RWPE1 (cell line): ENCODE measurements at regions not wholly inside any gene's neighbourhood (a gene's known extent, or its start where the extent isn't known, plus 50 kb on each side); places are given as distances from the start of the nearest gene placed in this dataset.
A peak's percentile ranks its signal among the peaks of the same experiment; 100 is the strongest.
"Not testable (repeated sequence)": the region's sequence is repeated elsewhere in the genome, so short reads cannot be mapped to it uniquely, and the experiment has no call there.

Experiments used
- CTCF ChIA-PET: fragments of 350-600 bp; sonication (Branson Sonifier 250); formaldehyde crosslinking; extraction: SDS; loops from one replicate; lab custom pipeline; 2021; lab: Yijun Ruan, JAX
- POLR2A ChIA-PET: fragments of 400-600 bp; formaldehyde crosslinking; extraction: SDS; loops from one replicate; lab custom pipeline; 2020; ENCODE audit warnings: antibody characterized with exemption; ENCODE audit not compliant: low non-redundant PET; lab: Yijun Ruan, JAX
- DNase-seq: peaks from one replicate; pipeline ENCODE4 v3.0.0; 2012; ENCODE audit warnings: low spot score
- H3K27ac ChIP-seq: fragments of 450-650 bp; 2 replicates; pipeline ENCODE4 v1.5.1; 2017
- TF ChIP-seq, protein P1 (sequence below): fragments of 450-650 bp; conservative IDR thresholded peaks from 2 replicates; pipeline ENCODE4 v1.5.1; 2017; ENCODE audit warnings: low read depth, mild to moderate bottlenecking

DNA sequence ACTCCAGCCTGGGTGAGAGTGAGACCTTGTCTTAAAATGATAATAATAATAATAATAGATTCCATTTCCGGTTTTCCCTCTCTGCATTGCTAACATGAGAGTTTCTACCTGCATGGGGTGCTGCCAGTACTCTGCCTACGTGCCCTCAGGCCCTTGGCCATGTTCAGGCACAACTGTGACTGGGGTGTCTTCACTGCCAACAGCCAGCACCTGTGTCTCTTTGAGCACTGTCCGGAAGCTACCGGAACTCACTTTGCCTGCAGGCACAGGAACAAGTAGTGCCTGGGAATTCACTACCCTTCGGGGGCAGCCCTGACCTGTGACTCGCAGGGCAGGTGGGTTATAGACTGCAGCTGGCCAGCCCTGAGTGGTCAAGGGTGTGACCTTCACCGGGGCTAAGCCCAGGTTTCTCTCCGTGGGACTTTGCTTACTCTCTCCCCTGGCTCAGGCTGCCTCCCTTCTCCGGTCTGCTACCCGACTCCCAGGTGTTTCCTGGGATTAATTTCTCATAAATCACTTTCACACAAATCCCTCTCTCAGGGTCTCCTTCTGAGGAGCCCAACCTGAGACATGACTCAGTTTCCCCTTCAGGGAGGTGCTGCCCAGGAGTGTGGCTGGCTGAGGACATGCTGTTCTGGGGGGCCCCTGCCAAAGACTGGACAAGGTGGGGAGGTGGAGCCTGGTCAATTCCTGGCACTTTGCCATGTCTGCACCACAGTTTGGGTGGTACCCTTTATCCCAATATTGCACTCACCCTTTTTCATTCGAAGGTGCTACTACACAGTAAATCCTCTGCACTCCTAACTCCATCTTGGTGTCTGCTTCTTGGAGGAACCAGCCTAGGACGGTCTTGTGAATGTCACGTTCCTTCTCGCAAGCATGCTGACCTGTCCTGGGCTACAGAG is 79.5 kb upstream of the RALGAPA2 start:
- peak overlapping the region; percentile 62 for H3K27ac ChIP-seq
- DNase-seq: no peak
- POLR2A ChIA-PET: no interaction called here
- CTCF ChIA-PET: interaction anchor here (0.6 kb wide), 1 partner anchor 135 kb away, joined by 3 read pairs; no protein-coding TSS in a partner anchor
- TF ChIP-seq, protein P1, sequence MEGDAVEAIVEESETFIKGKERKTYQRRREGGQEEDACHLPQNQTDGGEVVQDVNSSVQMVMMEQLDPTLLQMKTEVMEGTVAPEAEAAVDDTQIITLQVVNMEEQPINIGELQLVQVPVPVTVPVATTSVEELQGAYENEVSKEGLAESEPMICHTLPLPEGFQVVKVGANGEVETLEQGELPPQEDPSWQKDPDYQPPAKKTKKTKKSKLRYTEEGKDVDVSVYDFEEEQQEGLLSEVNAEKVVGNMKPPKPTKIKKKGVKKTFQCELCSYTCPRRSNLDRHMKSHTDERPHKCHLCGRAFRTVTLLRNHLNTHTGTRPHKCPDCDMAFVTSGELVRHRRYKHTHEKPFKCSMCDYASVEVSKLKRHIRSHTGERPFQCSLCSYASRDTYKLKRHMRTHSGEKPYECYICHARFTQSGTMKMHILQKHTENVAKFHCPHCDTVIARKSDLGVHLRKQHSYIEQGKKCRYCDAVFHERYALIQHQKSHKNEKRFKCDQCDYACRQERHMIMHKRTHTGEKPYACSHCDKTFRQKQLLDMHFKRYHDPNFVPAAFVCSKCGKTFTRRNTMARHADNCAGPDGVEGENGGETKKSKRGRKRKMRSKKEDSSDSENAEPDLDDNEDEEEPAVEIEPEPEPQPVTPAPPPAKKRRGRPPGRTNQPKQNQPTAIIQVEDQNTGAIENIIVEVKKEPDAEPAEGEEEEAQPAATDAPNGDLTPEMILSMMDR: no peak

DNA sequence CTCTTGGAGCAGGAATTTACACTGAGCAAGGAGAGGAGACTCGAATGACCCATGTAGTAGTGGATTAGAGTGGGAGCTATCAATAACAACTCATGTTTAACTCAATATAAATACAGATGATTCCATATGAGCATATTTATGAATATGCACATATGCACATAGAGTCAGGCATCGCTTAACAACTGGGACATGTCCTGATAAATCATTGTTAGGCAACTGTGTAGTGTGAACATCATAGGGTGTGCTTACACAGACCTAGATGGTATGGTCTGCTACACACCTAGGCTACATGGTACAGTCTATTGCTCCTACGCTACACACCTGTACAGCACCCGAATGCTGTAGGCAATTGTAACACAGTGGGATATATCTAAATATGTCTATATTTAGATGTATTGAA is 75.9 kb upstream of the RALGAPA2 start:
- ChIA-PET CTCF (no interaction called here), POLR2A (no interaction called here)
- TF ChIP-seq, protein P1: no peak
- no peak for DNase-seq
- H3K27ac ChIP-seq: no peak overlapping the region

DNA sequence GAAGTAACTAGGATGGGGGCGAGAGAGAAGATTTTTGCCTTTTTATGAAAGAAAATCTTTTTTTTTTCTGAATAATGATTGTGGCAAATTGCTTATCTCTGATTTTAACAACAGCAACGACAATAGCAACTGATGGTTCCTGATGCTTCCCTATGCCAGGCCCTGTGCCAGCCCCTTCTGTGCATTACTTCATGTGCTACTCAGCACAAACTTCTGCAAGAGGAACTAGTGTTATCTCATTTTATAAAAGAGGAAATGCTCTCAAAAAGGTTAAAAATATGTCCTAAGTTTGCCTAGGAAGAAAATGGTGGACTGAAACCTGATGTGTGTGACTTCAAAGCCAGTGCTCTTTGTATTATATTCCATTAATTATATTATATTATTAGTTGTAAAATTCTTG is 74.0 kb upstream of the RALGAPA2 start:
- TF ChIP-seq, protein P1: no peak
- CTCF ChIA-PET: no interaction called here
- POLR2A ChIA-PET: no interaction called here
- no peak for DNase-seq
- H3K27ac ChIP-seq: no peak overlapping the region

DNA sequence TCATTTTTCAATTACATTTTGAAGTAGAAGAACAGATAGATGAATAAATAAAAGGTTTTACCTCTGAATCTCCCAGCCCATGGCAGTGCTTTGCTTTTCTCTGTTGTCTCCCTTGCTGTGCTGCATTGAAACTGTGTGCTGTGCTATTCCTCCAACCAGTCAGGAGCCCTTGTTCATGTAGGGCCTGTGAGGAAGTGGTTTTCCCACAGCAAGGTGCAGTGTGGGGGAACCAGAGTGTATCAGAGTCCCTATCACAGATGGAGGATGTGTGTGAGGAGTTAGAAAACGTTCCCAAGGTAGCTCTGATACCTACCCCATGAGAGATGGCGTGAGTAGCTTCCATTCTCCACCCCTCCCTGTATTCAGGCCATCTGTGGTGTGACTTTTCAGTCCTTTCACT is 72.8 kb upstream of the RALGAPA2 start:
- H3K27ac ChIP-seq: no peak overlapping the region
- DNase-seq: no peak
- ChIA-PET POLR2A (no interaction called here), CTCF (no interaction called here)
- TF ChIP-seq, protein P1: no peak

DNA sequence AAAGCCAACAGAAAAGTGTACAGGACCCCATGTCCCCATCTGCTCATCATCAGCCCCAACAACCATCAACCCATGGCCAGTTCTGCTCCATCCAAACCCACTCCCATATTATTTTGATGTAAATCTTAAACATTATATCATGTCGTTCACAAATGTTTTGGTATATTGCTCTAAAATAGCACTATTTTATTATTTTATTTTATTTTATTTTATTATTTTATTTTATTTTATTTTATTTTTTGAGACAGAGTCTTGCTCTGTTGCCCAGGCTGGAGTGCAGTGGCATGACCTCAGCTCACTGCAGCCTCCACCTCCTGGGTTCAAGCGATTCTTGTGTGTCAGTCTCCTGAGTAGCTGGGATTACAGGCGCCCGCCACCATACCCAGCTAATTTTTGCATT is 72.0 kb upstream of the RALGAPA2 start:
- POLR2A ChIA-PET, DNase-seq, CTCF ChIA-PET, H3K27ac ChIP-seq: not testable (repeated sequence)

DNA sequence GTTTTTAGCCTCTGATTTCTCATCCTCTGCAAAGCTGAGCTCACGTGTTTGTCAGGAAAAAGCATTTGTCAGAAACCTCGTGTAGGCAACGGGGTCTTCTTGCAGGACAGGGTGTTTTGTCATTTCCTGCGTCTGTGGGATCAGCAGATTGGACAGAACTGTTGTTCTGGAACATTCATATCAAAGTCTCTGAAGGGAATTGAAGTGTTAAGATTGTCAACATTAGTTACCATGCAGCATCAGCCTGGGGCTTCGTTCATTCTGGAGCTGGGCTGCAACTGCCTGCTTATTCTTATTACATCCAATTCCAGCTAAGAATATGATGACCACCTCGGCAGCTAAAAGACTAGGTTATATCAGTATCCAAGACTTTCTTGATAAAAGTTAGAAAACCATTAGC is 71.0 kb upstream of the RALGAPA2 start:
- POLR2A ChIA-PET: no interaction called here
- TF ChIP-seq, protein P1: no peak
- CTCF ChIA-PET: interaction anchor here (0.6 to 0.7 kb wide), 2 partner anchors 26 to 53 kb away, joined by 4 to 5 read pairs; no protein-coding TSS in a partner anchor

DNA sequence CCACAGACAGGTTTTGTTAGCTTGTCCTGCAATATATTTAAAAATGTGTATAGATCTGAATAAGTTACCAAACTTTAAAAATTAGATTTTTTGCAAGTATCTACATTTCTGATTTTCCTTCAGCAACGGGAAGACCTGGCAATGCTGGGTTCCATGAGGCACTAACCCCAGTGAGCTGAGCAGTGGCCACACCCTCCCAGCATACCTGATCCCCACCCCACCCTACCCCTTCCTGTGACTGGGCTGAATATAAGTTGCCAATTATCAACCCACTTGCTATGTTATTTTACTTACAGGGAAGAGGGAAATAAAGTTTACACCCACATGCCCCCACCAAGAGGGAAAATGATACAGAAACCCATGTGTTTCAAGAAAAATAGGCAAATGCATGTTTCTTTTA is 70.3 kb upstream of the RALGAPA2 start:
- H3K27ac ChIP-seq: no peak overlapping the region
- CTCF ChIA-PET: interaction anchor here (0.6 to 0.7 kb wide), 2 partner anchors 26 to 54 kb away, joined by 4 to 5 read pairs; no protein-coding TSS in a partner anchor
- TF ChIP-seq, protein P1: no peak
- no peak for DNase-seq
- POLR2A ChIA-PET: no interaction called here

More for the DNA sequence above, 71.0 kb upstream of the RALGAPA2 start:
- no peak for DNase-seq
- no peak overlapping the region for H3K27ac ChIP-seq
